Cardiac muscle cell (in vitro differentiated cells and primary cell): ENCODE measurements at regions not wholly inside any gene's neighbourhood (a gene's known extent, or its start where the extent isn't known, plus 50 kb on each side); places are given as distances from the start of the nearest gene placed in this dataset.
A peak's percentile ranks its signal among the peaks of the same experiment; 100 is the strongest.

Source experiments
- DNase-seq, 2 donors: peaks; one replicate each; pipeline versions ENCODE4 v3.0.0 to v3.0.0-alpha.2; 2010 to 2017; ENCODE audit warnings: low read depth in 1 of 2, low spot score in 1 of 2
- H3K27ac ChIP-seq: fragments of 200-600 bp; sonication (generic); 2 replicates; pipeline ENCODE4 v1.5.1; 2016
- H3K27me3 ChIP-seq: fragments of 200-600 bp; sonication (generic); 2 replicates; pipeline ENCODE4 v1.6.0; 2016; ENCODE audit warnings: control low read depth
- H3K36me3 ChIP-seq: fragments of 200-600 bp; sonication (generic); 2 replicates; pipeline ENCODE4 v1.5.1; 2016; ENCODE audit warnings: control low read depth
- H3K4me1 ChIP-seq: fragments of 200-600 bp; sonication (generic); 2 replicates; pipeline ENCODE4 v1.8.1; 2017; ENCODE audit warnings: low read depth, mild to moderate bottlenecking, mixed run types
- H3K4me3 ChIP-seq: fragments of 200-600 bp; sonication (generic); 2 replicates; pipeline ENCODE4 v1.5.1; 2016; ENCODE audit warnings: mild to moderate bottlenecking
- H3K9me3 ChIP-seq: fragments of 200-600 bp; sonication (generic); 2 replicates; pipeline ENCODE4 v1.5.1; 2017; ENCODE audit warnings: low read depth, mild to moderate bottlenecking, control low read depth
- TF ChIP-seq, protein P1 (sequence below): IDR thresholded peaks from 2 replicates; pipeline ENCODE4 v1.5.1; 2012; ENCODE audit warnings: low read depth, mild to moderate bottlenecking, low read length

DNA sequence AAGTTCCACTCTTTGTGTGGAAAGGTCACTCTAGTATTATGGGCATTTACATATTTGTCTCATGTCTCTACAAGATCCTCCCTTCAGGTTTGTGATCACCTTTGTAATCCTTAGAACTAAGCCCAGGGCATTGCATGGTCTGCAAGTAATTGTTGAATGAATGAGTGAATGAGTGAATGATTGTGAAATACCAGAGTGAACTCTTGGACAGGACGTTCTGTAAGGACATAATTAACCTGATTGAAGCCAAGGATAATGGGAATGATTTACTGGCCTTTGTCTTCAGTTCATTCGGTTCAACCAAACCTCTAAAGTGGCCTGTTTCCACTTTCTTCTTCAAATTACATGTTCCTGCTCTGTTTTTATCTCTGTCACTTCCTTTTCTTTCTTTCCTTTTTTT, 83.0 kb upstream of the TSPAN2 start:
- H3K27me3 ChIP-seq, result no peaks in the 10 kb centered on the region
- DNase-seq, result no peak
- H3K4me3 ChIP-seq, result no peak overlapping the region
- H3K36me3 ChIP-seq, result no peaks in the 10 kb centered on the region
- no peaks in the 10 kb centered on the region for H3K9me3 ChIP-seq
- peaks cover 5% of the 10 kb centered on the region for H3K4me1 ChIP-seq
- H3K27ac ChIP-seq, result no peak overlapping the region
- TF ChIP-seq, protein P1, sequence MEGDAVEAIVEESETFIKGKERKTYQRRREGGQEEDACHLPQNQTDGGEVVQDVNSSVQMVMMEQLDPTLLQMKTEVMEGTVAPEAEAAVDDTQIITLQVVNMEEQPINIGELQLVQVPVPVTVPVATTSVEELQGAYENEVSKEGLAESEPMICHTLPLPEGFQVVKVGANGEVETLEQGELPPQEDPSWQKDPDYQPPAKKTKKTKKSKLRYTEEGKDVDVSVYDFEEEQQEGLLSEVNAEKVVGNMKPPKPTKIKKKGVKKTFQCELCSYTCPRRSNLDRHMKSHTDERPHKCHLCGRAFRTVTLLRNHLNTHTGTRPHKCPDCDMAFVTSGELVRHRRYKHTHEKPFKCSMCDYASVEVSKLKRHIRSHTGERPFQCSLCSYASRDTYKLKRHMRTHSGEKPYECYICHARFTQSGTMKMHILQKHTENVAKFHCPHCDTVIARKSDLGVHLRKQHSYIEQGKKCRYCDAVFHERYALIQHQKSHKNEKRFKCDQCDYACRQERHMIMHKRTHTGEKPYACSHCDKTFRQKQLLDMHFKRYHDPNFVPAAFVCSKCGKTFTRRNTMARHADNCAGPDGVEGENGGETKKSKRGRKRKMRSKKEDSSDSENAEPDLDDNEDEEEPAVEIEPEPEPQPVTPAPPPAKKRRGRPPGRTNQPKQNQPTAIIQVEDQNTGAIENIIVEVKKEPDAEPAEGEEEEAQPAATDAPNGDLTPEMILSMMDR, result no peak

DNA sequence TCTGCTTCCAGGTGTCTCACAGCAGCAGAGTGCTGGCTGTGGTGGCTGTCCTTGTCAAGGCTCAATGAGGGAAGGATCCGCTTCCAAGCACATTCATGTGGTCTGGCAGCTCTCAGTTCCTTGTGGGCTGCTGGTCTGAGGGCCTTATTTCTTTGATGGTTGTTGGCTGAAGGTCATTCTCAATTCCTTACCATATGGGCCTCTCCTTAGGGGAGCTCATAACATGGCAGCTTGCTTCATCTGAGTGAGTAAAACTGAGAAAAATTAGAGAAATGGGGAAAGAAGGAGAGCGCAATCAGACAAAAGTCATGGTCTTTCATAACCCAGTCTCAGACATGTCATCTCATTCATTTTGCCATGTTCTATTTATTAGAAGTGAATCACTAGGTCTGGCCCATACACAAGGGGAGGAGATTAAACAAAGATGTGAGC, 81.7 kb upstream of the TSPAN2 start:
- TF ChIP-seq, protein P1, result no peak
- Histone ChIP-seq H3K4me1 (peaks cover 3% of the 10 kb centered on the region), H3K36me3 (no peaks in the 10 kb centered on the region), H3K9me3 (no peaks in the 10 kb centered on the region), H3K27ac (no peak overlapping the region), H3K4me3 (no peak overlapping the region), H3K27me3 (no peaks in the 10 kb centered on the region)
- DNase-seq, result peak in 1 of 2 donors; percentile 68

GRCh38 chr1:115170377-115170776, 81.1 kb upstream of the TSPAN2 start:
- H3K27me3 ChIP-seq, result no peaks in the 10 kb centered on the region
- TF ChIP-seq, protein P1, result no peak
- DNase-seq, result peak in 1 of 2 donors; percentile 49
- H3K9me3 ChIP-seq, result no peaks in the 10 kb centered on the region
- H3K4me3 ChIP-seq, result no peak overlapping the region
- H3K4me1 ChIP-seq, result no peaks in the 10 kb centered on the region
- no peak overlapping the region for H3K27ac ChIP-seq
- no peaks in the 10 kb centered on the region for H3K36me3 ChIP-seq

DNA sequence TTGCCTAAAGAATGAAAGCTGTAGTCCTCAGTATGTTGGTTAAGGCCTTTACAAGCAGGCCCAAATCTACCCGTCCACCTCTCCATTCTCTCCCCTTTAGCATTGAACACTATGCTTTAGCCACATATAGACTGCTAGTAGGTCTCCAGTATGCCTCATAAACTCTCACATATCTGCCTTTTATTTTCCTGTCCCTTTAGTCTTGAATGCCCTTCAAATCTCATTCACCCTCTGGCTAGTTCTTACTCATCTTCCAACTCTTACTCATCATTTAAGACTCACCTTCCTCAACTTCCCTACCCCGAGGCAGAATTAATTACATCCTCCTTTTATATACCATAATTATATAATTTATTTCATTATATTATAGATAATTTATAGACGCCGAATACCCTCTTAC, 78.7 kb upstream of the TSPAN2 start:
- TF ChIP-seq, protein P1, result no peak
- Histone ChIP-seq H3K4me3 (no peak overlapping the region), H3K4me1 (no peaks in the 10 kb centered on the region), H3K9me3 (no peaks in the 10 kb centered on the region), H3K36me3 (no peaks in the 10 kb centered on the region), H3K27ac (no peak overlapping the region), H3K27me3 (no peaks in the 10 kb centered on the region)
- DNase-seq, result no peak

- no peaks in the 10 kb centered on the region for H3K27me3 ChIP-seq
- H3K27ac ChIP-seq, result no peak overlapping the region
- H3K4me3 ChIP-seq, result no peak overlapping the region
- DNase-seq, result peak in 1 of 2 donors; percentile 68
- no peaks in the 10 kb centered on the region for H3K4me1 ChIP-seq
- TF ChIP-seq, protein P1, result no peak
- no peaks in the 10 kb centered on the region for H3K9me3 ChIP-seq
- no peaks in the 10 kb centered on the region for H3K36me3 ChIP-seq
These were observed 77.3 kb upstream of the TSPAN2 start for GRCh38 chr1:115166531-115167091.

DNA sequence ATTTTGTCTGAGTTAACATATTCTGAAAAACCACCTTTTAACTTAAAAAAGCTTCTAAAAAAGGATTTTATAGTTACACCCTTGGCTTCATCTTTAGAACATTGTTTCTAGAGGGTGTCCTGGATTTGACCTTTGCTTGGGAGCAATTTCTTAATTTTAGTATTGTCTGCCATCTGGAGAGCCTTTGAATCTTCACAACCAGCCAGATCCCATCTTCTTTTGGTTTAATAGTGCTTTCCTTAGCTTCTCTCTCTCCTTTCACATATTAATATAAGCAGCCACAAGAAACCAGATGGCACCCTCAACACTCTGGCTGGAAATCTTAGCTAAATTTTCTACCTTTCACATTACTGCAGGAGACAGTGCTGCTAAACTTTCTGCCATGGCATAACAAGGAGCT, 76.5 kb upstream of the TSPAN2 start:
- Histone ChIP-seq H3K27me3 (no peaks in the 10 kb centered on the region), H3K4me3 (no peak overlapping the region), H3K36me3 (no peaks in the 10 kb centered on the region), H3K9me3 (no peaks in the 10 kb centered on the region), H3K4me1 (no peaks in the 10 kb centered on the region), H3K27ac (no peak overlapping the region)
- no peak for DNase-seq
- TF ChIP-seq, protein P1, result no peak
